Liver (tissue), 8 donors: ENCODE measurements at regions not wholly inside any gene's neighbourhood (a gene's known extent, or its start where the extent isn't known, plus 50 kb on each side); places are given as distances from the start of the nearest gene placed in this dataset.

ENCODE experiments used
- DNase-seq: peaks from one replicate; pipeline ENCODE4 v3.0.0-alpha.2; 2017; ENCODE audit warnings: low spot score
- H3K27ac ChIP-seq, 2 donors: one replicate each; pipeline ENCODE4 v1.7.0; 2013; ENCODE audit warnings: inconsistent platforms in 2 of 2, low read length in 2 of 2, control low read depth in 1 of 2, low read depth in 1 of 2, mild to moderate bottlenecking in 1 of 2
- H3K27me3 ChIP-seq, 4 donors: one replicate each; pipeline versions ENCODE4 v1.6.1 to v1.7.0; 2013; ENCODE audit warnings: low read length in 3 of 4, inconsistent platforms in 1 of 4, mild to moderate bottlenecking in 1 of 4, moderate library complexity in 1 of 4; ENCODE audit not compliant: control insufficient read depth in 4 of 4, insufficient read depth in 4 of 4
- H3K36me3 ChIP-seq, 4 donors: one replicate each; pipeline versions ENCODE4 v1.6.1 to v1.7.0; 2013; ENCODE audit warnings: low read length in 3 of 4, mild to moderate bottlenecking in 3 of 4, low read depth in 1 of 4, moderate library complexity in 1 of 4; ENCODE audit not compliant: control insufficient read depth in 4 of 4, insufficient read depth in 3 of 4
- H3K4me1 ChIP-seq, 4 donors: one replicate each; pipeline versions ENCODE4 v1.6.1 to v1.7.0; 2013; ENCODE audit warnings: low read length in 3 of 4, mild to moderate bottlenecking in 3 of 4, moderate library complexity in 1 of 4; ENCODE audit not compliant: control insufficient read depth in 4 of 4, insufficient read depth in 4 of 4
- H3K4me3 ChIP-seq, 3 donors: one replicate each; pipeline versions ENCODE4 v1.6.1 to v1.7.0; 2013; ENCODE audit warnings: low read length in 3 of 3, control low read depth in 1 of 3, low read depth in 1 of 3, mild to moderate bottlenecking in 1 of 3
- H3K9ac ChIP-seq, 2 donors: one replicate each; pipeline ENCODE4 v1.7.0; 2013; ENCODE audit warnings: low read length in 2 of 2, mild to moderate bottlenecking in 2 of 2, moderate library complexity in 2 of 2, control low read depth in 1 of 2, low read depth in 1 of 2
- H3K9me3 ChIP-seq, 4 donors: one replicate each; pipeline versions ENCODE4 v1.6.1 to v1.7.0; 2013; ENCODE audit warnings: low read length in 3 of 4; ENCODE audit not compliant: control insufficient read depth in 4 of 4
- ATF3 ChIP-seq: IDR thresholded peaks from 2 replicates; pipeline ENCODE4 v1.6.1; 2016; ENCODE audit warnings: antibody characterized with exemption
- CTCF ChIP-seq: fragments of 150-350 bp; IDR thresholded peaks from 2 replicates; pipeline ENCODE4 v1.5.1; 2017; ENCODE audit warnings: improper control_type of control experiment, low read depth, low read length; ENCODE audit not compliant: missing input control
- EGR1 ChIP-seq, 2 donors: IDR thresholded peaks; 2 replicates each; pipeline ENCODE4 v1.6.1; 2016 to 2018; ENCODE audit warnings: antibody characterized with exemption in 2 of 2, low read depth in 2 of 2
- FOXA1 ChIP-seq: IDR thresholded peaks from 2 replicates; pipeline ENCODE4 v1.6.1; 2016; ENCODE audit warnings: antibody characterized with exemption
- FOXA2 ChIP-seq: IDR thresholded peaks from 2 replicates; pipeline ENCODE4 v1.6.1; 2016; ENCODE audit warnings: antibody characterized with exemption
- GABPA ChIP-seq, 2 donors: IDR thresholded peaks in 1 of 2; conservative IDR thresholded peaks in 1 of 2; 2 replicates each; pipeline ENCODE4 v1.6.1; 2016; ENCODE audit warnings: antibody characterized with exemption in 2 of 2, mild to moderate bottlenecking in 1 of 2, moderate library complexity in 1 of 2
- HNF4A ChIP-seq, 2 donors: conservative IDR thresholded peaks; 2 replicates each; pipeline ENCODE4 v1.6.1; 2016; ENCODE audit warnings: antibody characterized with exemption in 2 of 2, mild to moderate bottlenecking in 2 of 2
- HNF4G ChIP-seq: IDR thresholded peaks from 2 replicates; pipeline ENCODE4 v1.6.1; 2016; ENCODE audit warnings: antibody characterized with exemption
- JUND ChIP-seq, 2 donors: IDR thresholded peaks; 2 replicates each; pipeline ENCODE4 v1.6.1; 2016; ENCODE audit warnings: antibody characterized with exemption in 2 of 2
- MAX ChIP-seq: IDR thresholded peaks from 2 replicates; pipeline ENCODE4 v1.6.1; 2016; ENCODE audit warnings: antibody characterized with exemption
- NR2F2 ChIP-seq: IDR thresholded peaks from 2 replicates; pipeline ENCODE4 v1.6.1; 2016; ENCODE audit warnings: antibody characterized with exemption
- RAD21 ChIP-seq, 2 donors: IDR thresholded peaks; 2 replicates each; pipeline ENCODE4 v1.6.1; 2016; ENCODE audit warnings: antibody characterized with exemption in 2 of 2, mild to moderate bottlenecking in 2 of 2
- RXRA ChIP-seq, 2 donors: IDR thresholded peaks; 2 replicates each; pipeline ENCODE4 v1.6.1; 2017 to 2018; ENCODE audit warnings: antibody characterized with exemption in 2 of 2, mild to moderate bottlenecking in 1 of 2
- SP1 ChIP-seq: IDR thresholded peaks from 2 replicates; pipeline ENCODE4 v1.6.1; 2018; ENCODE audit warnings: antibody characterized with exemption, mild to moderate bottlenecking
- TAF1 ChIP-seq: conservative IDR thresholded peaks from 2 replicates; pipeline ENCODE4 v1.6.1; 2016; ENCODE audit warnings: antibody characterized with exemption, mild to moderate bottlenecking
- YY1 ChIP-seq: IDR thresholded peaks from 2 replicates; pipeline ENCODE4 v1.6.1; 2016; ENCODE audit warnings: antibody characterized with exemption, mild to moderate bottlenecking
- ZBTB33 ChIP-seq: IDR thresholded peaks from 2 replicates; pipeline ENCODE4 v1.6.1; 2016; ENCODE audit warnings: antibody characterized with exemption
- WGBS: extraction: QIAGEN DNeasy Blood & Tissue Kit; methylation state at CpG from one replicate; pipeline ENCODE4 v1.1.7; 2013; 5-methylcytosine and 5-hydroxymethylcytosine counted together
- donor health status: healthy.
- donor health status: healthy.
- donor health status: healthy.
- donor health status: healthy.
- donor health status: healthy.

- TF ChIP-seq YY1 (no peak), RXRA (IDR thresholded peaks at IDR 0.05) (no peak), HNF4A (conservative IDR thresholded peaks at IDR 0.05) (no peak), EGR1 (IDR thresholded peaks at IDR 0.05; ENCODE audit: low read depth in 2 of 2) (no peak), RAD21 (IDR thresholded peaks at IDR 0.05) (no peak), NR2F2 (no peak)
- DNase-seq = no peak
- Histone ChIP-seq H3K27ac (no peak overlapping the region), H3K9ac (no peak overlapping the region), H3K4me3 (no peak overlapping the region), H3K4me1 (peaks cover 0 to 2% (median 0%) of the 10 kb centered on the region in 4 donors), H3K27me3 (no peaks in the 10 kb centered on the region), H3K36me3 (no peaks in the 10 kb centered on the region), H3K9me3 (no peaks in the 10 kb centered on the region)
- 93% methylated on average over 6 of the region's 6 CpGs for WGBS
Measured at GRCh38 chr3:56864918-56865524, 63.3 kb upstream of the ARHGEF3 start.

GRCh38 chr3:56864090-56864489 lies 62.3 kb upstream of the ARHGEF3 start:
- no peaks in the 10 kb centered on the region for H3K9me3 ChIP-seq
- no peak overlapping the region for H3K27ac ChIP-seq
- no peak overlapping the region for H3K9ac ChIP-seq
- H3K36me3 ChIP-seq = no peaks in the 10 kb centered on the region
- H3K4me1 ChIP-seq = peaks cover 0 to 2% (median 0%) of the 10 kb centered on the region in 4 donors
- H3K27me3 ChIP-seq = no peaks in the 10 kb centered on the region
- no peak for DNase-seq
- TF ChIP-seq FOXA2 (no peak), CTCF (no peak), NR2F2 (no peak), ZBTB33 (no peak), FOXA1 (no peak), ATF3 (no peak), TAF1 (no peak)
- H3K4me3 ChIP-seq = no peak overlapping the region

- no peaks in the 10 kb centered on the region for H3K27me3 ChIP-seq
- peaks cover 0 to 2% (median 0%) of the 10 kb centered on the region in 4 donors for H3K4me1 ChIP-seq
- H3K9me3 ChIP-seq = no peaks in the 10 kb centered on the region
- H3K9ac ChIP-seq = no peak overlapping the region
- 89% methylated on average over 6 of the region's 6 CpGs for WGBS
- H3K27ac ChIP-seq = no peak overlapping the region
- no peak for DNase-seq
- no peaks in the 10 kb centered on the region for H3K36me3 ChIP-seq
- no peak overlapping the region for H3K4me3 ChIP-seq
- no peak for TF ChIP-seq HNF4A (conservative IDR thresholded peaks at IDR 0.05)
- TF ChIP-seq TAF1 = no peak
- TF ChIP-seq SP1 = no peak
- TF ChIP-seq GABPA (IDR thresholded peaks at IDR 0.05 in 1 of 2, conservative IDR thresholded peaks at IDR 0.05 in 1 of 2) = no peak
- TF ChIP-seq NR2F2 = no peak
- TF ChIP-seq HNF4G = no peak
- no peak for TF ChIP-seq YY1
- no peak for TF ChIP-seq MAX
- no peak for TF ChIP-seq FOXA1
- TF ChIP-seq CTCF = no peak
- TF ChIP-seq FOXA2 = no peak
- TF ChIP-seq RAD21 (IDR thresholded peaks at IDR 0.05) = no peak
- TF ChIP-seq ZBTB33 = no peak
- TF ChIP-seq RXRA (IDR thresholded peaks at IDR 0.05) = no peak
- no peak for TF ChIP-seq JUND (IDR thresholded peaks at IDR 0.05)
- no peak for TF ChIP-seq ATF3
Measured at GRCh38 chr3:56862352-56863062, 60.8 kb upstream of the ARHGEF3 start.
